OCI-LY1 (cell line): ENCODE measurements at regions not wholly inside any gene's neighbourhood (a gene's known extent, or its start where the extent isn't known, plus 50 kb on each side); places are given as distances from the start of the nearest gene placed in this dataset.

ENCODE experiments used
- H2AFZ ChIP-seq: fragments of 200-600 bp; sonication (generic), shearing (Covaris generic); 2 replicates; pipeline ENCODE4 v1.6.0; 2014; ENCODE audit warnings: antibody characterized with exemption, mild to moderate bottlenecking, low read length
- H3F3A ChIP-seq: fragments of 200-600 bp; sonication (generic), shearing (Covaris generic); 2 replicates; pipeline ENCODE4 v1.6.0; 2014; ENCODE audit warnings: mild to moderate bottlenecking, antibody characterized with exemption, low read length, moderate library complexity; ENCODE audit not compliant: insufficient read depth
- H3K27ac ChIP-seq: fragments of 200-600 bp; sonication (generic); 2 replicates; pipeline ENCODE4 v1.5.1; 2014; ENCODE audit warnings: low read length, mixed run types, mild to moderate bottlenecking, low read depth; ENCODE audit not compliant: poor library complexity, severe bottlenecking
- H3K27me3 ChIP-seq: fragments of 200-600 bp; sonication (generic); 2 replicates; pipeline ENCODE4 v1.6.0; 2014; ENCODE audit warnings: antibody characterized with exemption, mild to moderate bottlenecking, low read length, moderate library complexity; ENCODE audit not compliant: insufficient read depth
- H3K36me3 ChIP-seq: fragments of 200-600 bp; sonication (generic); 2 replicates; pipeline ENCODE4 v1.6.1; 2014; ENCODE audit warnings: mild to moderate bottlenecking, antibody characterized with exemption, low read length, moderate library complexity, mixed read lengths; ENCODE audit not compliant: insufficient read depth
- H3K4me1 ChIP-seq: fragments of 200-600 bp; sonication (generic); 2 replicates; pipeline ENCODE4 v1.5.1; 2014; ENCODE audit warnings: mild to moderate bottlenecking, low read length, moderate library complexity; ENCODE audit not compliant: insufficient read depth, severe bottlenecking
- H3K4me2 ChIP-seq: fragments of 200-600 bp; sonication (generic), shearing (Covaris generic); 2 replicates; pipeline ENCODE4 v1.6.1; 2014; ENCODE audit warnings: low read length
- H3K4me3 ChIP-seq: fragments of 200-600 bp; sonication (generic); 2 replicates; pipeline ENCODE4 v1.5.1; 2014; ENCODE audit warnings: low read length, low read depth, mild to moderate bottlenecking, mixed read lengths; ENCODE audit not compliant: poor library complexity, severe bottlenecking
- H3K79me2 ChIP-seq: fragments of 200-600 bp; shearing (Covaris generic); 2 replicates; pipeline ENCODE4 v1.6.1; 2016; ENCODE audit warnings: mixed run types, low read length, mixed read lengths; ENCODE audit not compliant: insufficient read depth
- H3K9ac ChIP-seq: fragments of 200-600 bp; sonication (generic), shearing (Covaris generic); 2 replicates; pipeline ENCODE4 v1.6.1; 2014; ENCODE audit warnings: mild to moderate bottlenecking, low read length, mixed read lengths
- H3K9me2 ChIP-seq: fragments of 200-600 bp; sonication (generic), shearing (Covaris generic); 2 replicates; pipeline ENCODE4 v1.6.1; 2014; ENCODE audit warnings: low read depth, mild to moderate bottlenecking, low read length, mixed read lengths
- H3K9me3 ChIP-seq: fragments of 200-600 bp; shearing (Covaris generic); 2 replicates; pipeline ENCODE4 v1.6.1; 2014; ENCODE audit warnings: low read length, mixed read lengths
- H4K20me1 ChIP-seq: fragments of 200-600 bp; sonication (generic), shearing (Covaris generic); 2 replicates; pipeline ENCODE4 v1.6.0; 2016; ENCODE audit warnings: mild to moderate bottlenecking, low read length; ENCODE audit not compliant: insufficient read depth
- CTCF ChIP-seq: fragments of 200-600 bp; sonication (generic), shearing (Covaris generic); IDR thresholded peaks from 2 replicates; pipeline ENCODE4 v1.5.1; 2017; ENCODE audit warnings: mild to moderate bottlenecking, antibody characterized with exemption, low read length, moderate library complexity, mixed read lengths
- EZH2 ChIP-seq: fragments of 200-600 bp; sonication (generic), shearing (Covaris generic); IDR thresholded peaks from 2 replicates; pipeline ENCODE4 v1.8.0; 2017; ENCODE audit warnings: borderline replicate concordance, mixed run types, mild to moderate bottlenecking, antibody characterized with exemption, low read length, moderate library complexity, mixed read lengths

- Histone ChIP-seq H3K9me2 (no peaks in the 10 kb centered on the region), H3K4me3 (no peak overlapping the region), H3F3A (no peaks in the 10 kb centered on the region), H3K27me3 (no peaks in the 10 kb centered on the region), H3K36me3 (no peaks in the 10 kb centered on the region), H3K9me3 (no peaks in the 10 kb centered on the region), H3K4me2 (no peak overlapping the region), H4K20me1 (no peaks in the 10 kb centered on the region), H3K4me1 (no peaks in the 10 kb centered on the region), H2AFZ (no peak overlapping the region), H3K27ac (no peak overlapping the region), H3K79me2 (no peaks in the 10 kb centered on the region), H3K9ac (no peak overlapping the region)
- TF ChIP-seq EZH2 (no peak), CTCF (no peak)
Measured at GRCh38 chr1:98232678-98233077, 311.8 kb upstream of the DPYD start.

GRCh38 chr1:98222706-98223105 lies 301.9 kb upstream of the DPYD start:
- Histone ChIP-seq H3K9me2 (no peaks in the 10 kb centered on the region), H3K36me3 (no peaks in the 10 kb centered on the region), H3K27ac (no peak overlapping the region), H3K4me1 (no peaks in the 10 kb centered on the region), H3K79me2 (no peaks in the 10 kb centered on the region), H3F3A (no peaks in the 10 kb centered on the region), H3K4me3 (no peak overlapping the region), H3K9me3 (no peaks in the 10 kb centered on the region), H3K27me3 (no peaks in the 10 kb centered on the region), H3K4me2 (no peak overlapping the region), H3K9ac (no peak overlapping the region), H2AFZ (no peak overlapping the region), H4K20me1 (no peaks in the 10 kb centered on the region)
- TF ChIP-seq CTCF (no peak), EZH2 (no peak)

- Histone ChIP-seq H3K27ac (no peak overlapping the region), H2AFZ (no peak overlapping the region), H3K9me2 (no peaks in the 10 kb centered on the region), H3K4me1 (no peaks in the 10 kb centered on the region), H3K9me3 (no peaks in the 10 kb centered on the region), H3K4me3 (no peak overlapping the region), H3F3A (no peaks in the 10 kb centered on the region), H4K20me1 (no peaks in the 10 kb centered on the region), H3K4me2 (no peak overlapping the region), H3K9ac (no peak overlapping the region), H3K79me2 (no peaks in the 10 kb centered on the region), H3K27me3 (no peaks in the 10 kb centered on the region), H3K36me3 (no peaks in the 10 kb centered on the region)
- TF ChIP-seq CTCF, result no peak
- TF ChIP-seq EZH2, result no peak
Measured at GRCh38 chr1:98221923-98222322, 301.1 kb upstream of the DPYD start.
